Neural crest cell (in vitro differentiated cells): ENCODE measurements at regions not wholly inside any gene's neighbourhood (a gene's known extent, or its start where the extent isn't known, plus 50 kb on each side); places are given as distances from the start of the nearest gene placed in this dataset.
A peak's percentile ranks its signal among the peaks of the same experiment; 100 is the strongest.

Source experiments
- DNase-seq: peaks from one replicate; pipeline ENCODE4 v3.0.0; 2021; ENCODE audit warnings: low read depth, mixed read lengths, low spot score
- H3K27ac Mint-ChIP-seq: one replicate; pipeline ENCODE4 v1.8.0; 2021; ENCODE audit warnings: mild to moderate bottlenecking, mixed read lengths; ENCODE audit not compliant: unreplicated experiment
- H3K27me3 Mint-ChIP-seq: 2 replicates; pipeline ENCODE4 v1.8.0; 2021; ENCODE audit warnings: low read depth, mild to moderate bottlenecking, mixed read lengths
- H3K36me3 Mint-ChIP-seq: 2 replicates; pipeline ENCODE4 v1.8.0; 2021; ENCODE audit warnings: low read depth, mild to moderate bottlenecking, mixed read lengths
- H3K4me1 Mint-ChIP-seq: 2 replicates; pipeline ENCODE4 v1.8.0; 2021; ENCODE audit warnings: mixed read lengths
- H3K4me3 Mint-ChIP-seq: one replicate; pipeline ENCODE4 v1.8.0; 2021; ENCODE audit warnings: mild to moderate bottlenecking, mixed read lengths
- H3K9me3 Mint-ChIP-seq: 2 replicates; pipeline ENCODE4 v1.8.0; 2021; ENCODE audit warnings: mixed read lengths
- CTCF ChIP-seq: fragments of 200-600 bp; sonication (generic); conservative IDR thresholded peaks from 2 replicates; pipeline ENCODE4 v1.5.0; 2021; ENCODE audit warnings: antibody characterized with exemption, mild to moderate bottlenecking

DNA sequence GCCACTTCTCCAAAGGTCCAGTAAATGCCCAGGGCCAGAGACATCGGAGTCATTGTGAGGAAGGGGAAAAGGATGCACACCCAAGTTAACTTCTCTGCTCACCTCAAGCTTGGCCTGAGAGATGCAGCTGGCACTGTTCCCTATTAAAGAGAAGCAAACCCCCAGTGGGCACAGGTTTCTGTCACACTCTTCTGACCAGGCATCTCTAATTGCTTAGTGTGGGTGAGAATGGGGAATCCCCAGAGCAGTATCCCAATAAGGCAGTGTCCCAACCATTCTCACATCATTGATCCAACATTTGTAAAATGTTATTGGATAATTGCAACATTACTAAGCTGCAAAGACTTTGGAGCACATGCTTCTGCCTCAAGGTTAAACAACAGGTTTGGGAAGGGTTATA is 232.3 kb downstream of the ADGRG6 start:
- Mint-ChIP-seq H3K36me3 (peaks cover 3% of the 10 kb centered on the region), H3K9me3 (peaks cover 17% of the 10 kb centered on the region), H3K4me1 (no peaks in the 10 kb centered on the region), H3K27ac (no peak overlapping the region), H3K4me3 (no peak overlapping the region), H3K27me3 (no peaks in the 10 kb centered on the region)
- DNase-seq: no peak
- no peak for TF ChIP-seq CTCF

- DNase-seq: no peak
- peaks cover 17% of the 10 kb centered on the region for H3K9me3 Mint-ChIP-seq
- H3K4me1 Mint-ChIP-seq: no peaks in the 10 kb centered on the region
- no peak overlapping the region for H3K4me3 Mint-ChIP-seq
- peaks cover 3% of the 10 kb centered on the region for H3K36me3 Mint-ChIP-seq
- H3K27ac Mint-ChIP-seq: no peak overlapping the region
- H3K27me3 Mint-ChIP-seq: no peaks in the 10 kb centered on the region
- no peak for TF ChIP-seq CTCF
These were observed 232.7 kb downstream of the ADGRG6 start for GRCh38 chr6:142534484-142534883.

- no peaks in the 10 kb centered on the region for H3K27me3 Mint-ChIP-seq
- peaks cover 3% of the 10 kb centered on the region for H3K36me3 Mint-ChIP-seq
- H3K27ac Mint-ChIP-seq: no peak overlapping the region
- peak; percentile 48 for TF ChIP-seq CTCF
- H3K4me3 Mint-ChIP-seq: no peak overlapping the region
- peaks cover 12% of the 10 kb centered on the region for H3K9me3 Mint-ChIP-seq
- no peak for DNase-seq
- H3K4me1 Mint-ChIP-seq: no peaks in the 10 kb centered on the region
These were observed 236.0 kb downstream of the ADGRG6 start for GRCh38 chr6:142537612-142538478.

DNA sequence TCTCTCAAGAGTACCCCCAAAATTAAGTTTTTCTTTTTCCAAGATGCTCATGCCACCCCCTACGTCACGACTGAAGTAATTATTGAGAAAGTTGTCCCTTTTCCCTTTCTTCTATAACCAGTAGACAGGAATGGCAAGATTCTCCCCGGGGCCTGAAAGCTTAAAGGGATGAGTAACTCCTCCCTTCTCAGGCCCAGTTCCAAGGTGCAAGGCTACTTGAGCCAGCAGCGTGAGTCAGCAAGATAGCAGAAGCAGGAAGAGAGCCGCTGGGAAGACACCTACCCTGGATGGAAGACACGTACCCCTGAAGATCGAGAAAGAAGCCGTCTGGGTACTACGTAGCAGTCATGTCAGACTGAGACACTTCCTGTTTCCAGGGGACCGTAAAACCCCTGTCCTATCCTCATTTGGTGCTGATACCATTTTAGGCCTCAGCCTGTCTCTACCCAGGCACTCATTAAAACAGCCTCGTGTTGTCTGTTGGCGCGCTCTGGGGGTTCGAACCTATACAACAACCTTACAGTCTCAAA is 241.0 kb downstream of the ADGRG6 start:
- H3K4me1 Mint-ChIP-seq: no peaks in the 10 kb centered on the region
- H3K4me3 Mint-ChIP-seq: no peak overlapping the region
- no peak for TF ChIP-seq CTCF
- H3K27me3 Mint-ChIP-seq: no peaks in the 10 kb centered on the region
- peaks cover 4% of the 10 kb centered on the region for H3K9me3 Mint-ChIP-seq
- H3K27ac Mint-ChIP-seq: peak overlapping the region; percentile 72
- H3K36me3 Mint-ChIP-seq: no peaks in the 10 kb centered on the region
- DNase-seq: no peak

GRCh38 chr6:142543606-142544005 is 241.8 kb downstream of the ADGRG6 start:
- Mint-ChIP-seq H3K27ac (no peak overlapping the region), H3K4me1 (no peaks in the 10 kb centered on the region), H3K36me3 (no peaks in the 10 kb centered on the region), H3K27me3 (no peaks in the 10 kb centered on the region), H3K4me3 (no peak overlapping the region), H3K9me3 (no peaks in the 10 kb centered on the region)
- no peak for TF ChIP-seq CTCF
- no peak for DNase-seq
